Gastrocnemius medialis (tissue), 4 donors: ENCODE measurements at regions not wholly inside any gene's neighbourhood (a gene's known extent, or its start where the extent isn't known, plus 50 kb on each side); places are given as distances from the start of the nearest gene placed in this dataset.

Source experiments
- ATAC-seq, 2 donors: fragments of 150-250 bp; one replicate each; pipeline ENCODE4 v1.9.1; 2016
- DNase-seq, 2 donors: peaks; one replicate each; pipeline ENCODE4 v3.0.0-alpha.2; 2019
- H3K27ac ChIP-seq, 4 donors: fragments of 200-600 bp; sonication (generic); 1 replicate in 1 of 4; 2 replicates in 3 of 4; pipeline ENCODE4 v1.5.1; 2016 to 2018; ENCODE audit warnings: mild to moderate bottlenecking in 2 of 4, moderate library complexity in 1 of 4
- H3K27me3 ChIP-seq, 3 donors: fragments of 200-600 bp; sonication (generic) in 2 of 3; 1 replicate in 1 of 3; 2 replicates in 2 of 3; pipeline versions ENCODE4 v1.5.1 to v1.6.0; 2016 to 2019; ENCODE audit warnings: mild to moderate bottlenecking in 1 of 3, moderate library complexity in 1 of 3
- H3K36me3 ChIP-seq, 2 donors: fragments of 200-600 bp; sonication (generic) in 1 of 2; one replicate each; pipeline ENCODE4 v1.5.1; 2017 to 2018
- H3K4me1 ChIP-seq, 2 donors: fragments of 200-600 bp; sonication (generic) in 1 of 2; one replicate each; pipeline ENCODE4 v1.5.1; 2016 to 2017; ENCODE audit warnings: mild to moderate bottlenecking in 2 of 2
- H3K4me3 ChIP-seq, 4 donors: fragments of 200-600 bp; sonication (generic) in 3 of 4; 1 replicate in 1 of 4; 2 replicates in 3 of 4; pipeline ENCODE4 v1.5.1; 2016 to 2019; ENCODE audit warnings: mild to moderate bottlenecking in 2 of 4
- H3K9me3 ChIP-seq, 3 donors: fragments of 200-600 bp; sonication (generic) in 2 of 3; 1 replicate in 1 of 3; 2 replicates in 2 of 3; pipeline ENCODE4 v1.5.1; 2016 to 2019
- CTCF ChIP-seq, 5 experiments: fragments of 450-650 bp in 3 of 5; fragments of 200-600 bp in 2 of 5; sonication (generic) in 2 of 5; IDR thresholded peaks in 4 of 5; conservative IDR thresholded peaks in 1 of 5; 1 replicate in 4 of 5; 2 replicates in 1 of 5; pipeline ENCODE4 v1.5.1; 2016 to 2019; ENCODE audit warnings: antibody characterized with exemption in 5 of 5, mild to moderate bottlenecking in 3 of 5, moderate library complexity in 3 of 5
- POLR2A ChIP-seq, 2 donors: fragments of 450-650 bp; IDR thresholded peaks; one replicate each; pipeline ENCODE4 v1.6.1; 2017; ENCODE audit warnings: antibody characterized with exemption in 2 of 2, mild to moderate bottlenecking in 2 of 2, moderate library complexity in 2 of 2
- in situ Hi-C, 4 donors: fragments of 200-750 bp; cut with MboI; loops; one replicate each; pipeline versions ENCODE4 v1.15.0 to v1.8.0; 2017; ENCODE audit warnings: low sequenced_read_pairs in 4 of 4
- intact Hi-C: fragments of 100-400 bp; cut with DNase I; formaldehyde crosslinking; loops from one replicate; pipeline ENCODE4 v1.15.1; 2023; ENCODE audit warnings: low total_unique reads

- in situ Hi-C loops, result no loop called here
- Histone ChIP-seq H3K4me3 (no peak overlapping the region), H3K27ac (no peak overlapping the region), H3K4me1 (peaks cover 0 to 13% of the 10 kb centered on the region in 2 donors), H3K9me3 (no peaks in the 10 kb centered on the region), H3K36me3 (no peaks in the 10 kb centered on the region), H3K27me3 (no peaks in the 10 kb centered on the region)
- DNase-seq (no peak), ATAC-seq (no peak)
- TF ChIP-seq CTCF (IDR thresholded peaks at IDR 0.05 in 4 of 5, conservative IDR thresholded peaks at IDR 0.05 in 1 of 5), result no peak
- no peak for TF ChIP-seq POLR2A (IDR thresholded peaks at IDR 0.05)
- intact Hi-C loops, result no loop called here
Measured at GRCh38 chr2:236867441-236868260, 218.0 kb upstream of the COPS8 start.

GRCh38 chr2:236870370-236870769, 215.3 kb upstream of the COPS8 start:
- DNase-seq, result no peak
- in situ Hi-C loops (no loop called here), intact Hi-C loops (loop anchor here (2.0 to 5.0 kb wide), 4 partner anchors 138 to 303 kb away; partner anchors contain the start of gene ACKR3)
- no peak for TF ChIP-seq POLR2A (IDR thresholded peaks at IDR 0.05)
- no peak for TF ChIP-seq CTCF (IDR thresholded peaks at IDR 0.05 in 4 of 5, conservative IDR thresholded peaks at IDR 0.05 in 1 of 5)
- no peak overlapping the region for H3K27ac ChIP-seq
- H3K4me3 ChIP-seq, result no peak overlapping the region
- ATAC-seq, result no peak
- H3K4me1 ChIP-seq, result peaks cover 0 to 15% of the 10 kb centered on the region in 2 donors
- H3K36me3 ChIP-seq, result no peaks in the 10 kb centered on the region
- no peaks in the 10 kb centered on the region for H3K9me3 ChIP-seq
- no peaks in the 10 kb centered on the region for H3K27me3 ChIP-seq

GRCh38 chr2:236871500-236872001, 214.1 kb upstream of the COPS8 start:
- H3K27ac ChIP-seq, result peak overlapping the region; percentile 42 to 67 (median 54)
- TF ChIP-seq POLR2A (IDR thresholded peaks at IDR 0.05), result no peak
- no peak for TF ChIP-seq CTCF (IDR thresholded peaks at IDR 0.05 in 4 of 5, conservative IDR thresholded peaks at IDR 0.05 in 1 of 5)
- no peaks in the 10 kb centered on the region for H3K9me3 ChIP-seq
- intact Hi-C loops, result loop anchor here (1.0 to 5.0 kb wide), 7 partner anchors 46 to 304 kb away; partner anchors contain the start of gene ACKR3
- H3K4me3 ChIP-seq, result no peak overlapping the region
- peaks cover 0 to 15% of the 10 kb centered on the region in 2 donors for H3K4me1 ChIP-seq
- peak; percentile 79 to 83 for ATAC-seq
- in situ Hi-C loops, result no loop called here
- no peaks in the 10 kb centered on the region for H3K27me3 ChIP-seq
- peak; percentile 41 to 68 for DNase-seq
- no peaks in the 10 kb centered on the region for H3K36me3 ChIP-seq

DNA sequence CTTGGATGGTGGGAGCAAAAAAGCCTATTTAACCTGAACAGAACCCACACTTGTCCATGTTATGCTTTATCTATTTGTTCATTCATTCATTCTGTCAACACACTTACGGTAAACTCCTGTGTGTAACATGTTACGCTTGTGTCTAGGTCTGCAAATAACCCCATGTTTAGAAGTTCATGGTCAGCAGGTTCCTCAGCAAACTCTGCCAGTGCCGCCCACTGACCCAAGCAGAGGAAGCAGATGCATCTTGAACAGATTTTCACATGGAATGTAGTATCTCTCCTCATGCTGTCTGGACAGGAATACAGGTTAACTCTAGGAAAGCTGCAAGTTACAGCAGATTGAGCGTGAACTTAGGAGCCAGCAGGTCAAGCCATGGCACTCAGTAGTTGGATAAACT, 213.7 kb upstream of the COPS8 start:
- H3K27me3 ChIP-seq, result no peaks in the 10 kb centered on the region
- H3K27ac ChIP-seq, result peak overlapping the region; percentile 42 to 67 (median 54)
- TF ChIP-seq CTCF (IDR thresholded peaks at IDR 0.05 in 4 of 5, conservative IDR thresholded peaks at IDR 0.05 in 1 of 5), result no peak
- TF ChIP-seq POLR2A (IDR thresholded peaks at IDR 0.05), result no peak
- DNase-seq (no peak), ATAC-seq (no peak)
- no peak overlapping the region for H3K4me3 ChIP-seq
- H3K4me1 ChIP-seq, result peaks cover 0 to 15% of the 10 kb centered on the region in 2 donors
- no peaks in the 10 kb centered on the region for H3K9me3 ChIP-seq
- intact Hi-C loops, result loop anchor here (5.0 kb wide), 2 partner anchors 155 to 305 kb away; partner anchors contain the start of gene ACKR3
- H3K36me3 ChIP-seq, result no peaks in the 10 kb centered on the region
- in situ Hi-C loops, result no loop called here
